ENCODE measurements at regions not wholly inside any gene's neighbourhood (a gene's known extent, or its start where the extent isn't known, plus 50 kb on each side); places are given as distances from the start of the nearest gene placed in this dataset.

DNA sequence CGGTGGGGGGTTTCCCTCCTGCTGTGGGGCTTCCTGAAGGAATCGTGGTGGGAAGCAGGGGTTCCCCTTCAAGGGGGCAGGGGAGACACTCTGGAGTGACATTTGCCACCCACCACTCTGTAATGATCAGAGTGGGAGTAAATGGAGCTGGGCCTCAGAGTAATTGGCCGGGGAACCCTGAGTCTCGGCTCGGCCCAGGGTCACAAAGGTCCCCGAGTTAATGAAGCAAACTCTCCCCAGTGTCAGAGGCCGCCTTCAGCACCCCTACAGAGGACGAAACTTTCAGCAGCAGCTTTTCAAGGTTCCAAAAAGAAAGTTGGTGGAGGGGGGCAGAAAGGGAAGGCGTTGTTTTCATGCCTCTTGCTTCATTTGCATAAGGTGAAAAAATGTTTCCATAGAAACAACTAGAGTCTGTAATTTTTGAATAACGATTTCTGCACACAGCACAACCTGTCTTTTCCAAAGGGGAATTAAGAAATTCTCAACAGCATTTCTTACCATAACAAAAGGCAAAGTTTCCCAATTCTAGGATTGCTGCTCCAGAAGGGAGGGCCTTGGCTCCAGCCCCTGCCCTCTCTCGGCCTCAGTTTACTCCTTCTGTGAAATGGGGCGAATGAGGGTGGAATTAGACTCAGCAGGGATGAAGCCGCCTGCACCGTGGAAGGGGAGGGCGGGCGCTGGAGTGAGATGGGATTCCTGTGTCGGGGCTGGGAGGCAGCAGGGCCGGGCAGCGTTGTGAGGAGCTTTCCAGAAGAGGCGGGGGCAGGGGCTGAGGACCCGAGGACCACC is 67.0 kb upstream of the BEGAIN start:
- no peaks in the 10 kb centered on the region for H3K4me1 ChIP-seq (ENCODE audit: control insufficient read depth, extremely low read depth, insufficient read depth, low read length)
- DNase-seq (ENCODE audit: low read depth, low spot score), result no peak
- dilution Hi-C loops (cut with MboI; ENCODE audit: extremely low pct_ligation_motif_present, low sequenced_read_pairs), result no loop called here
- FAIRE-seq, result no peak
- no peaks in the 10 kb centered on the region for H3K9me3 ChIP-seq (ENCODE audit: control insufficient read depth, low read depth, low read length)
- H3K9me1 ChIP-seq (ENCODE audit: control insufficient read depth, extremely low read depth, insufficient read depth, low read length), result no peaks in the 10 kb centered on the region
- TF ChIP-seq, protein P1, sequence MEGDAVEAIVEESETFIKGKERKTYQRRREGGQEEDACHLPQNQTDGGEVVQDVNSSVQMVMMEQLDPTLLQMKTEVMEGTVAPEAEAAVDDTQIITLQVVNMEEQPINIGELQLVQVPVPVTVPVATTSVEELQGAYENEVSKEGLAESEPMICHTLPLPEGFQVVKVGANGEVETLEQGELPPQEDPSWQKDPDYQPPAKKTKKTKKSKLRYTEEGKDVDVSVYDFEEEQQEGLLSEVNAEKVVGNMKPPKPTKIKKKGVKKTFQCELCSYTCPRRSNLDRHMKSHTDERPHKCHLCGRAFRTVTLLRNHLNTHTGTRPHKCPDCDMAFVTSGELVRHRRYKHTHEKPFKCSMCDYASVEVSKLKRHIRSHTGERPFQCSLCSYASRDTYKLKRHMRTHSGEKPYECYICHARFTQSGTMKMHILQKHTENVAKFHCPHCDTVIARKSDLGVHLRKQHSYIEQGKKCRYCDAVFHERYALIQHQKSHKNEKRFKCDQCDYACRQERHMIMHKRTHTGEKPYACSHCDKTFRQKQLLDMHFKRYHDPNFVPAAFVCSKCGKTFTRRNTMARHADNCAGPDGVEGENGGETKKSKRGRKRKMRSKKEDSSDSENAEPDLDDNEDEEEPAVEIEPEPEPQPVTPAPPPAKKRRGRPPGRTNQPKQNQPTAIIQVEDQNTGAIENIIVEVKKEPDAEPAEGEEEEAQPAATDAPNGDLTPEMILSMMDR (optimal IDR thresholded peaks at IDR 0.05 in 1 of 3, IDR thresholded peaks at IDR 0.05 in 1 of 3, conservative IDR thresholded peaks at IDR 0.05 in 1 of 3; ENCODE audit: extremely low read depth in 1 of 3, insufficient read depth in 2 of 3, low read length in 3 of 3), result no peak
- no peak for TF ChIP-seq EZH2 (IDR thresholded peaks at IDR 0.05; ENCODE audit: low read length)
- no peaks in the 10 kb centered on the region for H4K20me1 ChIP-seq (ENCODE audit: control insufficient read depth, extremely low read depth, insufficient read depth, low read length)
- peaks cover 24% of the 10 kb centered on the region for H3K27me3 ChIP-seq (ENCODE audit: control insufficient read depth, extremely low read depth, insufficient read depth, low read length)
- H3K4me3 ChIP-seq (ENCODE audit: control insufficient read depth in 2 of 3, extremely low read depth in 1 of 3, insufficient read depth in 2 of 3, low read depth in 1 of 3, low read length in 3 of 3), result no peak overlapping the region
- no peaks in the 10 kb centered on the region for H3K79me2 ChIP-seq (ENCODE audit: control insufficient read depth, insufficient read depth, low read length)
- H3K9ac ChIP-seq (ENCODE audit: control insufficient read depth, extremely low read depth, insufficient read depth, low read length), result no peak overlapping the region
- H3K36me3 ChIP-seq (ENCODE audit: control insufficient read depth in 2 of 2, extremely low read depth in 1 of 2, insufficient read depth in 2 of 2, low read length in 2 of 2), result no peaks in the 10 kb centered on the region
- no peak overlapping the region for H3K4me2 ChIP-seq (ENCODE audit: control insufficient read depth, extremely low read depth, insufficient read depth, low read depth, low read length)
- no peak overlapping the region for H2AFZ ChIP-seq (ENCODE audit: control insufficient read depth, low read length)
- no peak overlapping the region for H3K27ac ChIP-seq (ENCODE audit: control insufficient read depth, insufficient read depth, low read length)

GRCh38 chr14:100654814-100655740 is 67.9 kb upstream of the BEGAIN start:
- Histone ChIP-seq H3K79me2 (ENCODE audit: control insufficient read depth, insufficient read depth, low read length) (no peaks in the 10 kb centered on the region), H3K36me3 (ENCODE audit: control insufficient read depth in 2 of 2, extremely low read depth in 1 of 2, insufficient read depth in 2 of 2, low read length in 2 of 2) (no peaks in the 10 kb centered on the region), H3K4me3 (ENCODE audit: control insufficient read depth in 2 of 3, extremely low read depth in 1 of 3, insufficient read depth in 2 of 3, low read depth in 1 of 3, low read length in 3 of 3) (no peak overlapping the region), H3K4me1 (ENCODE audit: control insufficient read depth, extremely low read depth, insufficient read depth, low read length) (no peaks in the 10 kb centered on the region), H2AFZ (ENCODE audit: control insufficient read depth, low read length) (no peak overlapping the region), H3K4me2 (ENCODE audit: control insufficient read depth, extremely low read depth, insufficient read depth, low read depth, low read length) (no peak overlapping the region), H3K27me3 (ENCODE audit: control insufficient read depth, extremely low read depth, insufficient read depth, low read length) (peaks cover 24% of the 10 kb centered on the region), H3K27ac (ENCODE audit: control insufficient read depth, insufficient read depth, low read length) (no peak overlapping the region), H3K9me1 (ENCODE audit: control insufficient read depth, extremely low read depth, insufficient read depth, low read length) (no peaks in the 10 kb centered on the region), H3K9me3 (ENCODE audit: control insufficient read depth, low read depth, low read length) (no peaks in the 10 kb centered on the region), H4K20me1 (ENCODE audit: control insufficient read depth, extremely low read depth, insufficient read depth, low read length) (no peaks in the 10 kb centered on the region), H3K9ac (ENCODE audit: control insufficient read depth, extremely low read depth, insufficient read depth, low read length) (no peak overlapping the region)
- no peak for TF ChIP-seq EZH2 (IDR thresholded peaks at IDR 0.05; ENCODE audit: low read length)
- TF ChIP-seq, protein P1 (optimal IDR thresholded peaks at IDR 0.05 in 1 of 3, IDR thresholded peaks at IDR 0.05 in 1 of 3, conservative IDR thresholded peaks at IDR 0.05 in 1 of 3; ENCODE audit: extremely low read depth in 1 of 3, insufficient read depth in 2 of 3, low read length in 3 of 3), result peak; percentile 36 to 86 (median 75)
- dilution Hi-C loops (cut with MboI; ENCODE audit: extremely low pct_ligation_motif_present, low sequenced_read_pairs), result no loop called here
- FAIRE-seq, result no peak
- DNase-seq (ENCODE audit: low read depth, low spot score), result no peak
